Right atrium auricular region (tissue), 2 donors: ENCODE measurements at regions not wholly inside any gene's neighbourhood (a gene's known extent, or its start where the extent isn't known, plus 50 kb on each side); places are given as distances from the start of the nearest gene placed in this dataset.

Experiments used
- DNase-seq: peaks from one replicate; pipeline ENCODE4 v3.0.0-alpha.2; 2019; ENCODE audit warnings: low spot score
- H3K27ac ChIP-seq, 2 donors: fragments of 200-600 bp; sonication (generic); 1 replicate in 1 of 2; 2 replicates in 1 of 2; pipeline ENCODE4 v1.5.1; 2016 to 2019
- H3K27me3 ChIP-seq, 2 donors: fragments of 200-600 bp; sonication (generic); one replicate each; pipeline versions ENCODE4 v1.5.1 to v1.6.0; 2017 to 2019
- H3K36me3 ChIP-seq: fragments of 200-600 bp; sonication (generic); one replicate; pipeline ENCODE4 v1.5.1; 2016
- H3K4me1 ChIP-seq, 2 donors: fragments of 200-600 bp; sonication (generic); one replicate each; pipeline versions ENCODE4 v1.5.1 to v1.6.0; 2017 to 2019
- H3K4me3 ChIP-seq, 2 donors: fragments of 200-600 bp; sonication (generic); 1 replicate in 1 of 2; 2 replicates in 1 of 2; pipeline ENCODE4 v1.5.1; 2017 to 2019; ENCODE audit warnings: mild to moderate bottlenecking in 1 of 2, moderate library complexity in 1 of 2
- H3K9me3 ChIP-seq, 2 donors: fragments of 200-600 bp; sonication (generic); one replicate each; pipeline ENCODE4 v1.5.1; 2019
- CTCF ChIP-seq, 2 donors: fragments of 200-600 bp; sonication (generic); IDR thresholded peaks; one replicate each; pipeline ENCODE4 v1.5.1; 2019; ENCODE audit warnings: antibody characterized with exemption in 2 of 2

GRCh38 chr7:152984421-152984820 lies 224.9 kb downstream of the ACTR3B start:
- H3K27me3 ChIP-seq: no peaks in the 10 kb centered on the region
- TF ChIP-seq CTCF (IDR thresholded peaks at IDR 0.05): no peak
- no peak overlapping the region for H3K4me3 ChIP-seq
- no peaks in the 10 kb centered on the region for H3K36me3 ChIP-seq
- no peak for DNase-seq
- no peaks in the 10 kb centered on the region for H3K4me1 ChIP-seq
- no peaks in the 10 kb centered on the region for H3K9me3 ChIP-seq
- no peak overlapping the region for H3K27ac ChIP-seq

- H3K36me3 ChIP-seq: no peaks in the 10 kb centered on the region
These were observed 226.8 kb downstream of the ACTR3B start for GRCh38 chr7:152986376-152986775.

GRCh38 chr7:152987656-152988055 lies 228.1 kb downstream of the ACTR3B start:
- Histone ChIP-seq H3K27me3 (no peaks in the 10 kb centered on the region), H3K9me3 (no peaks in the 10 kb centered on the region), H3K36me3 (no peaks in the 10 kb centered on the region), H3K4me1 (no peaks in the 10 kb centered on the region), H3K27ac (no peak overlapping the region), H3K4me3 (no peak overlapping the region)
- no peak for TF ChIP-seq CTCF (IDR thresholded peaks at IDR 0.05)
- DNase-seq: no peak

More at GRCh38 chr7:152986376-152986775, 226.8 kb downstream of the ACTR3B start:
- Histone ChIP-seq H3K9me3 (no peaks in the 10 kb centered on the region), H3K4me3 (no peak overlapping the region), H3K4me1 (no peaks in the 10 kb centered on the region), H3K27ac (no peak overlapping the region), H3K27me3 (no peaks in the 10 kb centered on the region)
- TF ChIP-seq CTCF (IDR thresholded peaks at IDR 0.05): no peak
- DNase-seq: no peak

- TF ChIP-seq CTCF (IDR thresholded peaks at IDR 0.05): no peak
- no peaks in the 10 kb centered on the region for H3K36me3 ChIP-seq
- no peak overlapping the region for H3K27ac ChIP-seq
- H3K4me3 ChIP-seq: no peak overlapping the region
- no peaks in the 10 kb centered on the region for H3K9me3 ChIP-seq
- H3K4me1 ChIP-seq: no peaks in the 10 kb centered on the region
- no peaks in the 10 kb centered on the region for H3K27me3 ChIP-seq
- DNase-seq: no peak
These were observed 230.4 kb downstream of the ACTR3B start for GRCh38 chr7:152989889-152990380.

- no peak overlapping the region for H3K27ac ChIP-seq
These were observed 238.9 kb downstream of the ACTR3B start for GRCh38 chr7:152998420-152998819.

More at GRCh38 chr7:152998420-152998819, 238.9 kb downstream of the ACTR3B start:
- Histone ChIP-seq H3K9me3 (no peaks in the 10 kb centered on the region), H3K36me3 (no peaks in the 10 kb centered on the region), H3K4me1 (no peaks in the 10 kb centered on the region), H3K4me3 (no peak overlapping the region), H3K27me3 (no peaks in the 10 kb centered on the region)
- no peak for DNase-seq
- TF ChIP-seq CTCF (IDR thresholded peaks at IDR 0.05): no peak
